OCI-LY7 (cell line): ENCODE measurements at regions not wholly inside any gene's neighbourhood (a gene's known extent, or its start where the extent isn't known, plus 50 kb on each side); places are given as distances from the start of the nearest gene placed in this dataset.

Source experiments
- CTCF ChIP-seq: fragments of 200-600 bp; sonication (generic); conservative IDR thresholded peaks from 2 replicates; pipeline ENCODE4 v1.5.1; 2014; ENCODE audit warnings: mild to moderate bottlenecking, antibody characterized with exemption, low read length, moderate library complexity, mixed read lengths
- EZH2phosphoT487 ChIP-seq: fragments of 200-600 bp; sonication (generic); IDR thresholded peaks from 2 replicates; pipeline ENCODE4 v1.6.1; 2018; ENCODE audit warnings: low read depth, borderline replicate concordance, mild to moderate bottlenecking, mixed run types, antibody characterized with exemption, low read length, moderate library complexity, mixed read lengths

GRCh38 chr6:144742779-144743178 lies 457.6 kb downstream of the UTRN start:
- TF ChIP-seq CTCF, result no peak
- no peak for TF ChIP-seq EZH2phosphoT487
